Gastrocnemius medialis (tissue), 4 donors: ENCODE measurements at regions not wholly inside any gene's neighbourhood (a gene's known extent, or its start where the extent isn't known, plus 50 kb on each side); places are given as distances from the start of the nearest gene placed in this dataset.

Experiments
- ATAC-seq, 2 donors: fragments of 150-250 bp; one replicate each; pipeline ENCODE4 v1.9.1; 2016
- DNase-seq, 2 donors: peaks; one replicate each; pipeline ENCODE4 v3.0.0-alpha.2; 2019
- H3K27ac ChIP-seq, 4 donors: fragments of 200-600 bp; sonication (generic); 1 replicate in 1 of 4; 2 replicates in 3 of 4; pipeline ENCODE4 v1.5.1; 2016 to 2018; ENCODE audit warnings: mild to moderate bottlenecking in 2 of 4, moderate library complexity in 1 of 4
- H3K27me3 ChIP-seq, 3 donors: fragments of 200-600 bp; sonication (generic) in 2 of 3; 1 replicate in 1 of 3; 2 replicates in 2 of 3; pipeline versions ENCODE4 v1.5.1 to v1.6.0; 2016 to 2019; ENCODE audit warnings: mild to moderate bottlenecking in 1 of 3, moderate library complexity in 1 of 3
- H3K36me3 ChIP-seq, 2 donors: fragments of 200-600 bp; sonication (generic) in 1 of 2; one replicate each; pipeline ENCODE4 v1.5.1; 2017 to 2018
- H3K4me1 ChIP-seq, 2 donors: fragments of 200-600 bp; sonication (generic) in 1 of 2; one replicate each; pipeline ENCODE4 v1.5.1; 2016 to 2017; ENCODE audit warnings: mild to moderate bottlenecking in 2 of 2
- H3K4me3 ChIP-seq, 4 donors: fragments of 200-600 bp; sonication (generic) in 3 of 4; 1 replicate in 1 of 4; 2 replicates in 3 of 4; pipeline ENCODE4 v1.5.1; 2016 to 2019; ENCODE audit warnings: mild to moderate bottlenecking in 2 of 4
- H3K9me3 ChIP-seq, 3 donors: fragments of 200-600 bp; sonication (generic) in 2 of 3; 1 replicate in 1 of 3; 2 replicates in 2 of 3; pipeline ENCODE4 v1.5.1; 2016 to 2019
- CTCF ChIP-seq, 5 experiments: fragments of 450-650 bp in 3 of 5; fragments of 200-600 bp in 2 of 5; sonication (generic) in 2 of 5; IDR thresholded peaks in 4 of 5; conservative IDR thresholded peaks in 1 of 5; 1 replicate in 4 of 5; 2 replicates in 1 of 5; pipeline ENCODE4 v1.5.1; 2016 to 2019; ENCODE audit warnings: antibody characterized with exemption in 5 of 5, mild to moderate bottlenecking in 3 of 5, moderate library complexity in 3 of 5
- POLR2A ChIP-seq, 2 donors: fragments of 450-650 bp; IDR thresholded peaks; one replicate each; pipeline ENCODE4 v1.6.1; 2017; ENCODE audit warnings: antibody characterized with exemption in 2 of 2, mild to moderate bottlenecking in 2 of 2, moderate library complexity in 2 of 2
- in situ Hi-C, 4 donors: fragments of 200-750 bp; cut with MboI; loops; one replicate each; pipeline versions ENCODE4 v1.15.0 to v1.8.0; 2017; ENCODE audit warnings: low sequenced_read_pairs in 4 of 4
- intact Hi-C: fragments of 100-400 bp; cut with DNase I; formaldehyde crosslinking; loops from one replicate; pipeline ENCODE4 v1.15.1; 2023; ENCODE audit warnings: low total_unique reads

GRCh38 chr17:5941258-5941657 lies 128.9 kb upstream of the WSCD1 start:
- no peak for DNase-seq
- no peaks in the 10 kb centered on the region for H3K4me1 ChIP-seq
- intact Hi-C loops (no loop called here), in situ Hi-C loops (no loop called here)
- no peaks in the 10 kb centered on the region for H3K27me3 ChIP-seq
- H3K36me3 ChIP-seq = no peaks in the 10 kb centered on the region
- TF ChIP-seq CTCF (IDR thresholded peaks at IDR 0.05 in 4 of 5, conservative IDR thresholded peaks at IDR 0.05 in 1 of 5) (no peak), POLR2A (IDR thresholded peaks at IDR 0.05) (no peak)
- ATAC-seq = no peak
- no peak overlapping the region for H3K4me3 ChIP-seq
- H3K9me3 ChIP-seq = no peaks in the 10 kb centered on the region
- no peak overlapping the region for H3K27ac ChIP-seq

- Histone ChIP-seq H3K27ac (no peak overlapping the region), H3K36me3 (no peaks in the 10 kb centered on the region), H3K9me3 (no peaks in the 10 kb centered on the region), H3K4me3 (no peak overlapping the region), H3K27me3 (no peaks in the 10 kb centered on the region), H3K4me1 (no peaks in the 10 kb centered on the region)
- in situ Hi-C loops (no loop called here), intact Hi-C loops (no loop called here)
- DNase-seq = no peak
- ATAC-seq = no peak
- TF ChIP-seq CTCF (IDR thresholded peaks at IDR 0.05 in 4 of 5, conservative IDR thresholded peaks at IDR 0.05 in 1 of 5) = no peak
- TF ChIP-seq POLR2A (IDR thresholded peaks at IDR 0.05) = no peak
Observed at GRCh38 chr17:5942687-5943086, 127.5 kb upstream of the WSCD1 start.

- intact Hi-C loops (no loop called here), in situ Hi-C loops (no loop called here)
- Histone ChIP-seq H3K36me3 (no peaks in the 10 kb centered on the region), H3K4me3 (no peak overlapping the region), H3K27ac (no peak overlapping the region), H3K27me3 (no peaks in the 10 kb centered on the region), H3K4me1 (no peaks in the 10 kb centered on the region), H3K9me3 (no peaks in the 10 kb centered on the region)
- DNase-seq = no peak
- no peak for ATAC-seq
- TF ChIP-seq POLR2A (IDR thresholded peaks at IDR 0.05) = no peak
- no peak for TF ChIP-seq CTCF (IDR thresholded peaks at IDR 0.05 in 4 of 5, conservative IDR thresholded peaks at IDR 0.05 in 1 of 5)
Observed at GRCh38 chr17:5943232-5943631, 126.9 kb upstream of the WSCD1 start.

GRCh38 chr17:5943982-5944381 lies 126.2 kb upstream of the WSCD1 start:
- TF ChIP-seq POLR2A (IDR thresholded peaks at IDR 0.05) (no peak), CTCF (IDR thresholded peaks at IDR 0.05 in 4 of 5, conservative IDR thresholded peaks at IDR 0.05 in 1 of 5) (no peak)
- no peak for ATAC-seq

GRCh38 chr17:5947701-5948180 lies 122.4 kb upstream of the WSCD1 start:
- no peaks in the 10 kb centered on the region for H3K27me3 ChIP-seq
- intact Hi-C loops (no loop called here), in situ Hi-C loops (no loop called here)
- no peak for ATAC-seq
- H3K9me3 ChIP-seq = no peaks in the 10 kb centered on the region
- DNase-seq = no peak
- no peaks in the 10 kb centered on the region for H3K4me1 ChIP-seq
- no peak for TF ChIP-seq CTCF (IDR thresholded peaks at IDR 0.05 in 4 of 5, conservative IDR thresholded peaks at IDR 0.05 in 1 of 5)
- TF ChIP-seq POLR2A (IDR thresholded peaks at IDR 0.05) = no peak
- no peak overlapping the region for H3K27ac ChIP-seq
- H3K4me3 ChIP-seq = no peak overlapping the region
- H3K36me3 ChIP-seq = no peaks in the 10 kb centered on the region

More at GRCh38 chr17:5943982-5944381, 126.2 kb upstream of the WSCD1 start:
- H3K36me3 ChIP-seq = no peaks in the 10 kb centered on the region
- no peak overlapping the region for H3K4me3 ChIP-seq
- no peaks in the 10 kb centered on the region for H3K9me3 ChIP-seq
- DNase-seq = no peak
- no peak overlapping the region for H3K27ac ChIP-seq
- no peaks in the 10 kb centered on the region for H3K27me3 ChIP-seq
- intact Hi-C loops (no loop called here), in situ Hi-C loops (no loop called here)
- no peaks in the 10 kb centered on the region for H3K4me1 ChIP-seq
